ENCODE measurements at regions not wholly inside any gene's neighbourhood (a gene's known extent, or its start where the extent isn't known, plus 50 kb on each side); places are given as distances from the start of the nearest gene placed in this dataset.

GRCh38 chr1:54464477-54465146, 58.4 kb upstream of the SSBP3 start:
- 83 to 90% methylated on average over 9 of the region's 9 CpGs for WGBS, 2 experiments (ENCODE audit: low coverage in 1 of 2, low lambda C conversion rate in 2 of 2, missing lambda C conversion rate in 2 of 2)
- no peaks in the 10 kb centered on the region for H3K27me3 ChIP-seq (replicated peaks; ENCODE audit: insufficient read depth)
- no peaks in the 10 kb centered on the region for H4K20me1 ChIP-seq (ENCODE audit: insufficient read depth)
- H3K79me2 ChIP-seq (ENCODE audit: insufficient read depth), result no peaks in the 10 kb centered on the region
- in situ Hi-C loops (cut with MboI), result no loop called here
- no peak overlapping the region for H3K27ac ChIP-seq
- no peak overlapping the region for H3K4me2 ChIP-seq (ENCODE audit: unreplicated experiment)
- H2AFZ ChIP-seq, result no peak overlapping the region
- DNase-seq, result no peak
- H3K36me3 ChIP-seq (ENCODE audit: low read depth), result no peaks in the 10 kb centered on the region
- H3K9ac ChIP-seq, result no peak overlapping the region
- no peaks in the 10 kb centered on the region for H3K9me3 ChIP-seq (ENCODE audit: low read depth)
- H3K4me1 ChIP-seq (ENCODE audit: insufficient read depth), result 0 out of 2 replicates have a peak, but pooled peaks cover 4% of the 10 kb centered on the region
- no peaks in the 10 kb centered on the region for H3K9me2 ChIP-seq (ENCODE audit: insufficient read depth)
- TF ChIP-seq EZH2phosphoT487 (IDR thresholded peaks at IDR 0.05; ENCODE audit: insufficient read depth, low read depth) (no peak), EZH2 (IDR thresholded peaks at IDR 0.05; ENCODE audit: insufficient read depth, poor library complexity, severe bottlenecking) (no peak)
- no peaks in the 10 kb centered on the region for H3F3A ChIP-seq (ENCODE audit: insufficient read depth)
- H3K4me3 ChIP-seq, result no peak overlapping the region

GRCh38 chr1:54464031-54464476, 57.9 kb upstream of the SSBP3 start:
- H3K27ac ChIP-seq, result no peak overlapping the region
- H4K20me1 ChIP-seq (ENCODE audit: insufficient read depth), result no peaks in the 10 kb centered on the region
- H3K36me3 ChIP-seq (ENCODE audit: low read depth), result no peaks in the 10 kb centered on the region
- TF ChIP-seq EZH2 (IDR thresholded peaks at IDR 0.05; ENCODE audit: insufficient read depth, poor library complexity, severe bottlenecking) (no peak), EZH2phosphoT487 (IDR thresholded peaks at IDR 0.05; ENCODE audit: insufficient read depth, low read depth) (no peak)
- no peak overlapping the region for H3K4me2 ChIP-seq (ENCODE audit: unreplicated experiment)
- H3K4me3 ChIP-seq, result no peak overlapping the region
- no peak overlapping the region for H2AFZ ChIP-seq
- H3K4me1 ChIP-seq (ENCODE audit: insufficient read depth), result 0 out of 2 replicates have a peak, but pooled peaks cover 4% of the 10 kb centered on the region
- H3K27me3 ChIP-seq (replicated peaks; ENCODE audit: insufficient read depth), result no peaks in the 10 kb centered on the region
- DNase-seq, result no peak
- H3K9me3 ChIP-seq (ENCODE audit: low read depth), result no peaks in the 10 kb centered on the region
- H3K9ac ChIP-seq, result no peak overlapping the region
- 86 to 88% methylated on average over 7 of the region's 7 CpGs for WGBS, 2 experiments (ENCODE audit: low coverage in 1 of 2, low lambda C conversion rate in 2 of 2, missing lambda C conversion rate in 2 of 2)
- no peaks in the 10 kb centered on the region for H3F3A ChIP-seq (ENCODE audit: insufficient read depth)
- H3K79me2 ChIP-seq (ENCODE audit: insufficient read depth), result no peaks in the 10 kb centered on the region
- no peaks in the 10 kb centered on the region for H3K9me2 ChIP-seq (ENCODE audit: insufficient read depth)
- in situ Hi-C loops (cut with MboI), result no loop called here

GRCh38 chr1:54463259-54464030, 57.3 kb upstream of the SSBP3 start:
- Histone ChIP-seq H3K4me3 (no peak overlapping the region), H3K79me2 (ENCODE audit: insufficient read depth) (no peaks in the 10 kb centered on the region), H3F3A (ENCODE audit: insufficient read depth) (no peaks in the 10 kb centered on the region), H3K4me2 (ENCODE audit: unreplicated experiment) (no peak overlapping the region), H3K9ac (no peak overlapping the region), H4K20me1 (ENCODE audit: insufficient read depth) (no peaks in the 10 kb centered on the region), H3K4me1 (ENCODE audit: insufficient read depth) (0 out of 2 replicates have a peak, but pooled peaks cover 4% of the 10 kb centered on the region), H3K27me3 (replicated peaks; ENCODE audit: insufficient read depth) (no peaks in the 10 kb centered on the region), H3K9me3 (ENCODE audit: low read depth) (no peaks in the 10 kb centered on the region), H3K36me3 (ENCODE audit: low read depth) (no peaks in the 10 kb centered on the region), H3K9me2 (ENCODE audit: insufficient read depth) (no peaks in the 10 kb centered on the region), H2AFZ (no peak overlapping the region), H3K27ac (no peak overlapping the region)
- in situ Hi-C loops (cut with MboI), result no loop called here
- DNase-seq, result no peak
- WGBS, 2 experiments (ENCODE audit: low coverage in 1 of 2, low lambda C conversion rate in 2 of 2, missing lambda C conversion rate in 2 of 2), result 86 to 87% methylated on average over 7 to 10 of the region's 10 CpGs
- TF ChIP-seq EZH2 (IDR thresholded peaks at IDR 0.05; ENCODE audit: insufficient read depth, poor library complexity, severe bottlenecking) (no peak), EZH2phosphoT487 (IDR thresholded peaks at IDR 0.05; ENCODE audit: insufficient read depth, low read depth) (no peak)

GRCh38 chr1:54462597-54463258, 56.5 kb upstream of the SSBP3 start:
- Histone ChIP-seq H3K27ac (no peak overlapping the region), H3F3A (ENCODE audit: insufficient read depth) (no peaks in the 10 kb centered on the region), H3K4me1 (ENCODE audit: insufficient read depth) (0 out of 2 replicates have a peak, but pooled peaks cover 4% of the 10 kb centered on the region), H2AFZ (no peak overlapping the region), H3K4me2 (ENCODE audit: unreplicated experiment) (no peak overlapping the region), H3K36me3 (ENCODE audit: low read depth) (no peaks in the 10 kb centered on the region), H3K9me2 (ENCODE audit: insufficient read depth) (no peaks in the 10 kb centered on the region), H3K4me3 (no peak overlapping the region), H3K27me3 (replicated peaks; ENCODE audit: insufficient read depth) (no peaks in the 10 kb centered on the region), H3K79me2 (ENCODE audit: insufficient read depth) (no peaks in the 10 kb centered on the region), H4K20me1 (ENCODE audit: insufficient read depth) (no peaks in the 10 kb centered on the region), H3K9me3 (ENCODE audit: low read depth) (no peaks in the 10 kb centered on the region), H3K9ac (no peak overlapping the region)
- WGBS, 2 experiments (ENCODE audit: low coverage in 1 of 2, low lambda C conversion rate in 2 of 2, missing lambda C conversion rate in 2 of 2), result 84% methylated on average over 13 of the region's 13 CpGs
- in situ Hi-C loops (cut with MboI), result no loop called here
- TF ChIP-seq EZH2 (IDR thresholded peaks at IDR 0.05; ENCODE audit: insufficient read depth, poor library complexity, severe bottlenecking), result no peak
- TF ChIP-seq EZH2phosphoT487 (IDR thresholded peaks at IDR 0.05; ENCODE audit: insufficient read depth, low read depth), result no peak
- no peak for DNase-seq

Data from GM23248 (cell line).